ENCODE measurements at regions not wholly inside any gene's neighbourhood (a gene's known extent, or its start where the extent isn't known, plus 50 kb on each side); places are given as distances from the start of the nearest gene placed in this dataset.

GRCh38 chr11:70805971-70806370 lies 407.6 kb downstream of the CTTN start:
- Mint-ChIP-seq H3K27ac (no peak overlapping the region), H3K36me3 (no peaks in the 10 kb centered on the region), H3K9me3 (peaks cover 6% of the 10 kb centered on the region), H3K4me1 (no peaks in the 10 kb centered on the region), H3K27me3 (ENCODE audit: insufficient read depth, low read depth) (no peaks in the 10 kb centered on the region), H3K4me3 (no peak overlapping the region)
- H3K4me2 ChIP-seq, result no peak overlapping the region
- H3K36me3 ChIP-seq, result no peaks in the 10 kb centered on the region
- no peak for DNase-seq (ENCODE audit: low spot score)
- no peaks in the 10 kb centered on the region for H3K27me3 ChIP-seq
- H3K9me3 ChIP-seq (ENCODE audit: low read depth), result no peaks in the 10 kb centered on the region
- no peaks in the 10 kb centered on the region for H3K4me1 ChIP-seq
- TF ChIP-seq EZH2phosphoT487 (IDR thresholded peaks at IDR 0.05) (no peak), CTCF (IDR thresholded peaks at IDR 0.05) (no peak), EZH2 (IDR thresholded peaks at IDR 0.05) (no peak)
- no peak overlapping the region for H3K27ac ChIP-seq
- H3K9ac ChIP-seq, result no peak overlapping the region
- H3K4me3 ChIP-seq, result no peak overlapping the region
- H2AFZ ChIP-seq (replicated peaks), result no peak overlapping the region
- H4K20me1 ChIP-seq (ENCODE audit: low read depth), result no peaks in the 10 kb centered on the region
- H3K79me2 ChIP-seq (ENCODE audit: low read depth), result no peaks in the 10 kb centered on the region
- no peaks in the 10 kb centered on the region for H3F3A ChIP-seq (ENCODE audit: low read depth)

- no peaks in the 10 kb centered on the region for H3F3A ChIP-seq (ENCODE audit: low read depth)
- H3K4me1 ChIP-seq, result no peaks in the 10 kb centered on the region
- no peak overlapping the region for H3K4me2 ChIP-seq
- peaks cover 6% of the 10 kb centered on the region for H3K9me3 Mint-ChIP-seq
- H3K36me3 ChIP-seq, result no peaks in the 10 kb centered on the region
- H3K4me1 Mint-ChIP-seq, result no peaks in the 10 kb centered on the region
- no peaks in the 10 kb centered on the region for H3K27me3 Mint-ChIP-seq (ENCODE audit: insufficient read depth, low read depth)
- no peaks in the 10 kb centered on the region for H3K9me3 ChIP-seq (ENCODE audit: low read depth)
- H3K9ac ChIP-seq, result no peak overlapping the region
- H3K79me2 ChIP-seq (ENCODE audit: low read depth), result no peaks in the 10 kb centered on the region
- H3K27me3 ChIP-seq, result no peaks in the 10 kb centered on the region
- no peak overlapping the region for H3K27ac ChIP-seq
- H3K4me3 Mint-ChIP-seq, result no peak overlapping the region
- H3K27ac Mint-ChIP-seq, result no peak overlapping the region
- TF ChIP-seq CTCF (IDR thresholded peaks at IDR 0.05), result no peak
- no peak for TF ChIP-seq EZH2phosphoT487 (IDR thresholded peaks at IDR 0.05)
- no peak for TF ChIP-seq EZH2 (IDR thresholded peaks at IDR 0.05)
- DNase-seq (ENCODE audit: low spot score), result no peak
- H3K36me3 Mint-ChIP-seq, result no peaks in the 10 kb centered on the region
- no peaks in the 10 kb centered on the region for H4K20me1 ChIP-seq (ENCODE audit: low read depth)
- no peak overlapping the region for H2AFZ ChIP-seq (replicated peaks)
- H3K4me3 ChIP-seq, result no peak overlapping the region
Observed at GRCh38 chr11:70806461-70807194, 408.3 kb downstream of the CTTN start.

GRCh38 chr11:70807195-70807543 lies 408.8 kb downstream of the CTTN start:
- Histone ChIP-seq H2AFZ (replicated peaks) (no peak overlapping the region), H3F3A (ENCODE audit: low read depth) (no peaks in the 10 kb centered on the region), H3K9me3 (ENCODE audit: low read depth) (no peaks in the 10 kb centered on the region), H3K27ac (no peak overlapping the region), H3K4me1 (no peaks in the 10 kb centered on the region), H3K9ac (no peak overlapping the region), H4K20me1 (ENCODE audit: low read depth) (no peaks in the 10 kb centered on the region), H3K4me3 (no peak overlapping the region), H3K4me2 (no peak overlapping the region), H3K36me3 (no peaks in the 10 kb centered on the region), H3K79me2 (ENCODE audit: low read depth) (no peaks in the 10 kb centered on the region), H3K27me3 (no peaks in the 10 kb centered on the region)
- no peak overlapping the region for H3K27ac Mint-ChIP-seq
- no peaks in the 10 kb centered on the region for H3K4me1 Mint-ChIP-seq
- no peaks in the 10 kb centered on the region for H3K36me3 Mint-ChIP-seq
- peaks cover 6% of the 10 kb centered on the region for H3K9me3 Mint-ChIP-seq
- no peak for DNase-seq (ENCODE audit: low spot score)
- no peaks in the 10 kb centered on the region for H3K27me3 Mint-ChIP-seq (ENCODE audit: insufficient read depth, low read depth)
- H3K4me3 Mint-ChIP-seq, result no peak overlapping the region
- TF ChIP-seq EZH2phosphoT487 (IDR thresholded peaks at IDR 0.05) (no peak), EZH2 (IDR thresholded peaks at IDR 0.05) (no peak), CTCF (IDR thresholded peaks at IDR 0.05) (no peak)

All from neural progenitor cell (in vitro differentiated cells).